BJ (cell line): ENCODE measurements at regions not wholly inside any gene's neighbourhood (a gene's known extent, or its start where the extent isn't known, plus 50 kb on each side); places are given as distances from the start of the nearest gene placed in this dataset.
"Not testable (repeated sequence)": the region's sequence is repeated elsewhere in the genome, so short reads cannot be mapped to it uniquely, and the experiment has no call there.

ENCODE experiments used
- CTCF ChIA-PET: fragments of 350-600 bp; formaldehyde crosslinking; extraction: SDS; loops from one replicate; lab custom pipeline; 2021; ENCODE audit warnings: antibody characterized with exemption, inconsistent platforms; lab: Yijun Ruan, JAX
- POLR2A ChIA-PET: fragments of 300-600 bp; sonication (Branson Sonifier 250); formaldehyde crosslinking; extraction: SDS; loops from one replicate; lab custom pipeline; 2021; ENCODE audit warnings: antibody characterized with exemption; lab: Charles Lee
- DNase-seq: peaks from one replicate; pipeline ENCODE4 v3.0.0-alpha.2; 2011; ENCODE audit warnings: low read depth
- H3K27me3 ChIP-seq: 2 replicates; pipeline ENCODE4 v1.6.0; 2011; ENCODE audit warnings: low read length; ENCODE audit not compliant: control insufficient read depth, insufficient read depth
- H3K36me3 ChIP-seq: 2 replicates; pipeline ENCODE4 v1.5.1; 2011; ENCODE audit warnings: low read length; ENCODE audit not compliant: control insufficient read depth, insufficient read depth
- H3K4me3 ChIP-seq: 2 replicates; pipeline ENCODE4 v1.5.1; 2011; ENCODE audit warnings: low read depth, mild to moderate bottlenecking, control low read depth, low read length
- CTCF ChIP-seq: IDR thresholded peaks from 2 replicates; pipeline ENCODE4 v1.5.1; 2011; ENCODE audit warnings: low read depth, mild to moderate bottlenecking, control low read depth, inconsistent platforms, low read length, moderate library complexity; ENCODE audit not compliant: insufficient read depth

- POLR2A ChIA-PET, result no interaction called here
- CTCF ChIA-PET, result no interaction called here
- DNase-seq, result no peak
- H3K27me3 ChIP-seq, result no peaks in the 10 kb centered on the region
- no peak overlapping the region for H3K4me3 ChIP-seq
- H3K36me3 ChIP-seq, result no peaks in the 10 kb centered on the region
- no peak for TF ChIP-seq CTCF
These were observed 92.9 kb downstream of the PLEKHG1 start for GRCh38 chr6:150692604-150693003.

GRCh38 chr6:150694889-150695288 lies 95.2 kb downstream of the PLEKHG1 start:
- no peak for DNase-seq
- POLR2A ChIA-PET, result no interaction called here
- TF ChIP-seq CTCF, result no peak
- Histone ChIP-seq H3K4me3 (no peak overlapping the region), H3K36me3 (no peaks in the 10 kb centered on the region), H3K27me3 (no peaks in the 10 kb centered on the region)
- CTCF ChIA-PET, result no interaction called here

- no peak for TF ChIP-seq CTCF
- no peak for DNase-seq
- Histone ChIP-seq H3K4me3 (no peak overlapping the region), H3K36me3 (no peaks in the 10 kb centered on the region), H3K27me3 (no peaks in the 10 kb centered on the region)
- CTCF ChIA-PET, result interaction anchor here (1.2 to 1.5 kb wide), 2 partner anchors 8 to 10 kb away, joined by 3 to 4 read pairs; no protein-coding TSS in a partner anchor
- POLR2A ChIA-PET, result no interaction called here
These were observed 96.0 kb downstream of the PLEKHG1 start for GRCh38 chr6:150695652-150696051.

GRCh38 chr6:150696190-150696589 lies 96.5 kb downstream of the PLEKHG1 start:
- no peak for DNase-seq
- ChIA-PET POLR2A (no interaction called here), CTCF (interaction anchor here (1.2 to 1.5 kb wide), 2 partner anchors 9 to 11 kb away, joined by 3 to 4 read pairs; no protein-coding TSS in a partner anchor)
- no peaks in the 10 kb centered on the region for H3K27me3 ChIP-seq
- TF ChIP-seq CTCF, result no peak
- no peak overlapping the region for H3K4me3 ChIP-seq
- no peaks in the 10 kb centered on the region for H3K36me3 ChIP-seq

- DNase-seq, H3K27me3 ChIP-seq, POLR2A ChIA-PET, H3K4me3 ChIP-seq, H3K36me3 ChIP-seq, CTCF ChIA-PET: not testable (repeated sequence)
These were observed 97.2 kb downstream of the PLEKHG1 start for GRCh38 chr6:150696918-150697317.

GRCh38 chr6:150697515-150697914 lies 97.8 kb downstream of the PLEKHG1 start:
- no peak for TF ChIP-seq CTCF
- CTCF ChIA-PET, result no interaction called here
- POLR2A ChIA-PET, result no interaction called here
- no peak overlapping the region for H3K4me3 ChIP-seq
- no peaks in the 10 kb centered on the region for H3K27me3 ChIP-seq
- no peaks in the 10 kb centered on the region for H3K36me3 ChIP-seq
- DNase-seq, result no peak
